BE2C (cell line): ENCODE measurements at regions not wholly inside any gene's neighbourhood (a gene's known extent, or its start where the extent isn't known, plus 50 kb on each side); places are given as distances from the start of the nearest gene placed in this dataset.

ENCODE experiments used
- DNase-seq: peaks from one replicate; pipeline ENCODE4 v3.0.0-alpha.2; 2020
- H3K27me3 ChIP-seq: fragments of 250-450 bp; sonication (Bioruptor Pico); 2 replicates; pipeline ENCODE4 v1.5.1; 2020; ENCODE audit warnings: mild to moderate bottlenecking
- H3K36me3 ChIP-seq: fragments of 250-450 bp; sonication (Bioruptor Pico); 2 replicates; pipeline ENCODE4 v1.5.1; 2020; ENCODE audit warnings: mild to moderate bottlenecking
- H3K4me1 ChIP-seq: fragments of 250-450 bp; sonication (Bioruptor Pico); 2 replicates; pipeline ENCODE4 v1.5.1; 2020
- H3K4me3 ChIP-seq: 2 replicates; pipeline ENCODE4 v1.5.1; 2011; ENCODE audit warnings: low read depth, low read length
- H3K9me3 ChIP-seq: fragments of 250-450 bp; sonication (Bioruptor Pico); 2 replicates; pipeline ENCODE4 v1.5.1; 2020
- CTCF ChIP-seq: IDR thresholded peaks from 2 replicates; pipeline ENCODE4 v1.5.1; 2012; ENCODE audit warnings: mild to moderate bottlenecking, low read depth, low read length

- no peaks in the 10 kb centered on the region for H3K27me3 ChIP-seq
- no peaks in the 10 kb centered on the region; the same call in 1 of the 2 replicates for H3K9me3 ChIP-seq
- DNase-seq: no peak
- H3K36me3 ChIP-seq: no peaks in the 10 kb centered on the region
- TF ChIP-seq CTCF: no peak
- H3K4me1 ChIP-seq: no peaks in the 10 kb centered on the region
- no peak overlapping the region for H3K4me3 ChIP-seq
These were observed 249.4 kb upstream of the PLSCR5 start for GRCh38 chr3:146854523-146854922.

- no peak for DNase-seq
- no peaks in the 10 kb centered on the region for H3K36me3 ChIP-seq
- no peak overlapping the region for H3K4me3 ChIP-seq
- no peaks in the 10 kb centered on the region for H3K27me3 ChIP-seq
- no peaks in the 10 kb centered on the region; the same call in 1 of the 2 replicates for H3K9me3 ChIP-seq
- TF ChIP-seq CTCF: no peak
- H3K4me1 ChIP-seq: no peaks in the 10 kb centered on the region
These were observed 246.5 kb upstream of the PLSCR5 start for GRCh38 chr3:146851665-146852064.

- no peak for TF ChIP-seq CTCF
- Histone ChIP-seq H3K9me3 (no peaks in the 10 kb centered on the region), H3K4me3 (no peak overlapping the region), H3K27me3 (no peaks in the 10 kb centered on the region), H3K36me3 (no peaks in the 10 kb centered on the region), H3K4me1 (no peaks in the 10 kb centered on the region)
- no peak for DNase-seq
These were observed 240.2 kb upstream of the PLSCR5 start for GRCh38 chr3:146845361-146845760.

GRCh38 chr3:146843476-146843875 is 238.3 kb upstream of the PLSCR5 start:
- no peaks in the 10 kb centered on the region for H3K9me3 ChIP-seq
- no peak for DNase-seq
- no peaks in the 10 kb centered on the region for H3K36me3 ChIP-seq
- H3K4me3 ChIP-seq: no peak overlapping the region
- TF ChIP-seq CTCF: no peak
- H3K27me3 ChIP-seq: no peaks in the 10 kb centered on the region
- no peaks in the 10 kb centered on the region for H3K4me1 ChIP-seq

- Histone ChIP-seq H3K4me3 (no peak overlapping the region), H3K36me3 (no peaks in the 10 kb centered on the region), H3K27me3 (no peaks in the 10 kb centered on the region), H3K9me3 (no peaks in the 10 kb centered on the region), H3K4me1 (no peaks in the 10 kb centered on the region)
- no peak for DNase-seq
- TF ChIP-seq CTCF: no peak
These were observed 234.7 kb upstream of the PLSCR5 start for GRCh38 chr3:146839727-146840375.

- no peak for DNase-seq
- H3K27me3 ChIP-seq: no peaks in the 10 kb centered on the region
- H3K36me3 ChIP-seq: no peaks in the 10 kb centered on the region
- no peaks in the 10 kb centered on the region for H3K9me3 ChIP-seq
- no peak overlapping the region for H3K4me3 ChIP-seq
- TF ChIP-seq CTCF: no peak
- no peaks in the 10 kb centered on the region for H3K4me1 ChIP-seq
These were observed 233.1 kb upstream of the PLSCR5 start for GRCh38 chr3:146838221-146838620.
